Islet of Langerhans (tissue), 1 donor: ENCODE measurements at regions not wholly inside any gene's neighbourhood (a gene's known extent, or its start where the extent isn't known, plus 50 kb on each side); places are given as distances from the start of the nearest gene placed in this dataset.

Experiments used
- FAIRE-seq: peaks from one replicate; lab custom pipeline; 2011; peaks lifted over from hg19 to GRCh38; lab: Jason Lieb, UNC

- no peak for FAIRE-seq
These were observed 321.0 kb downstream of the COG6 start for GRCh38 chr13:39976481-39976880.

GRCh38 chr13:39981056-39981455 lies 325.6 kb downstream of the COG6 start:
- FAIRE-seq = no peak

GRCh38 chr13:39982745-39983144 lies 327.3 kb downstream of the COG6 start:
- no peak for FAIRE-seq

GRCh38 chr13:39985071-39985470 lies 329.6 kb downstream of the COG6 start:
- no peak for FAIRE-seq

- no peak for FAIRE-seq
These were observed 332.9 kb downstream of the COG6 start for GRCh38 chr13:39988351-39988750.

- FAIRE-seq = no peak
These were observed 342.7 kb downstream of the COG6 start for GRCh38 chr13:39998166-39998565.

- no peak for FAIRE-seq
These were observed 346.6 kb downstream of the COG6 start for GRCh38 chr13:40002016-40002415.

GRCh38 chr13:40013554-40013953 lies 358.1 kb downstream of the COG6 start:
- no peak for FAIRE-seq

- peak; percentile 24 for FAIRE-seq
These were observed 361.6 kb downstream of the COG6 start for GRCh38 chr13:40016953-40017660.

GRCh38 chr13:40017662-40018262 lies 362.3 kb downstream of the COG6 start:
- FAIRE-seq = no peak

GRCh38 chr13:40023595-40024203 lies 368.2 kb downstream of the COG6 start:
- FAIRE-seq = no peak

- FAIRE-seq = no peak
These were observed 368.9 kb downstream of the COG6 start for GRCh38 chr13:40024204-40024966.

- FAIRE-seq = no peak
These were observed 369.7 kb downstream of the COG6 start for GRCh38 chr13:40024967-40025714.

- no peak for FAIRE-seq
These were observed 370.7 kb downstream of the COG6 start for GRCh38 chr13:40026174-40026585.

GRCh38 chr13:40026741-40027140 lies 371.3 kb downstream of the COG6 start:
- FAIRE-seq = no peak

- no peak for FAIRE-seq
These were observed 373.0 kb downstream of the COG6 start for GRCh38 chr13:40028446-40028845.

GRCh38 chr13:40031031-40031430 lies 375.6 kb downstream of the COG6 start:
- no peak for FAIRE-seq

GRCh38 chr13:40039061-40039460 lies 383.6 kb downstream of the COG6 start:
- FAIRE-seq = no peak

- no peak for FAIRE-seq
These were observed 387.5 kb downstream of the COG6 start for GRCh38 chr13:40042991-40043390.

GRCh38 chr13:40043764-40044163 lies 388.3 kb downstream of the COG6 start:
- FAIRE-seq = no peak

- FAIRE-seq = no peak
These were observed 391.9 kb downstream of the COG6 start for GRCh38 chr13:40047322-40047771.

GRCh38 chr13:40048551-40048950 lies 393.1 kb downstream of the COG6 start:
- FAIRE-seq = no peak
